ENCODE measurements at regions not wholly inside any gene's neighbourhood (a gene's known extent, or its start where the extent isn't known, plus 50 kb on each side); places are given as distances from the start of the nearest gene placed in this dataset.

- Histone ChIP-seq H3K4me2 (ENCODE audit: low read depth, low read length) (no peak overlapping the region), H2BK20ac (ENCODE audit: low read depth, low read length) (no peak overlapping the region), H4K91ac (ENCODE audit: insufficient read depth, low read depth, low read length) (no peak overlapping the region), H2AK9ac (replicated peaks; ENCODE audit: low read depth, low read length, poor library complexity) (no peak overlapping the region), H3K4me3 (ENCODE audit: insufficient read depth, low read depth, low read length) (no peak overlapping the region), H2AK5ac (ENCODE audit: low read depth, low read length) (no peak overlapping the region), H3K79me1 (ENCODE audit: low read depth in 1 of 2, low read length in 2 of 2) (no peaks in the 10 kb centered on the region), H3K9me3 (ENCODE audit: control insufficient read depth, insufficient read depth, low read length) (peaks cover 20% of the 10 kb centered on the region), H3K9ac (ENCODE audit: low read depth, low read length) (no peak overlapping the region), H3K9me1 (ENCODE audit: insufficient read depth, low read length) (no peaks in the 10 kb centered on the region), H3K27me3 (ENCODE audit: control insufficient read depth, insufficient read depth, low read length) (no peaks in the 10 kb centered on the region), H3K27ac (ENCODE audit: insufficient read depth, low read length) (no peak overlapping the region), H2BK120ac (ENCODE audit: low read depth, low read length) (no peak overlapping the region), H3K56ac (ENCODE audit: extremely low read depth, insufficient read depth, low read length) (no peak overlapping the region), H2AFZ (replicated peaks; ENCODE audit: low read length, poor library complexity) (no peak overlapping the region), H3K23ac (ENCODE audit: low read depth, low read length) (no peak overlapping the region), H2BK5ac (ENCODE audit: low read depth, low read length, poor library complexity, severe bottlenecking) (no peak overlapping the region), H2BK15ac (ENCODE audit: low read depth, low read length) (no peak overlapping the region), H3K36me3 (ENCODE audit: control insufficient read depth, insufficient read depth, low read length) (no peaks in the 10 kb centered on the region), H3K14ac (replicated peaks; ENCODE audit: low read depth, low read length) (no peak overlapping the region), H4K8ac (ENCODE audit: low read depth in 2 of 2, low read length in 2 of 2) (no peak overlapping the region), H4K20me1 (ENCODE audit: insufficient read depth, low read length) (no peaks in the 10 kb centered on the region), H3K18ac (ENCODE audit: low read depth, low read length) (no peak overlapping the region), H3K4me1 (ENCODE audit: control insufficient read depth, insufficient read depth, low read length) (no peaks in the 10 kb centered on the region), H4K5ac (ENCODE audit: low read depth, low read length) (no peak overlapping the region), H3K4ac (ENCODE audit: low read depth, low read length) (no peak overlapping the region)
- no CpG with 5 or more reads among the region's 4 CpGs for WGBS, 2 experiments (ENCODE audit: extremely low coverage in 2 of 2, insufficient read length in 1 of 2)
- ATAC-seq (ENCODE audit: low read depth) (no peak), DNase-seq (no peak)
- TF ChIP-seq FOS (IDR thresholded peaks at IDR 0.05; ENCODE audit: low read depth, low read length) (no peak), USF2 (IDR thresholded peaks at IDR 0.05; ENCODE audit: low read depth, low read length) (no peak), RCOR1 (IDR thresholded peaks at IDR 0.05; ENCODE audit: insufficient replicate concordance, low read length) (no peak), RFX5 (IDR thresholded peaks at IDR 0.05; ENCODE audit: low read depth, low read length) (no peak), CHD1 (IDR thresholded peaks at IDR 0.05; ENCODE audit: low read depth, low read length) (no peak)
- intact Hi-C loops (cut with micrococcal nuclease) = no loop called here
- dilution Hi-C loops (cut with HindIII; ENCODE audit: low sequenced_read_pairs, unreplicated experiment) = no loop called here
- in situ Hi-C loops (cut with MboI; ENCODE audit: low sequenced_read_pairs) = no loop called here
- ChIA-PET POLR2A (ENCODE audit: unreplicated experiment) (no interaction called here), CTCF (no interaction called here)
- BruUV-seq (replicated peaks) = no TSS peak
Measured at GRCh38 chr16:6771956-6772355, 560.7 kb upstream of the RBFOX1 start.
